ENCODE measurements at regions not wholly inside any gene's neighbourhood (a gene's known extent, or its start where the extent isn't known, plus 50 kb on each side); places are given as distances from the start of the nearest gene placed in this dataset.

GRCh38 chr2:198630384-198630783 lies 826.0 kb downstream of the PLCL1 start:
- TF ChIP-seq, protein P1, sequence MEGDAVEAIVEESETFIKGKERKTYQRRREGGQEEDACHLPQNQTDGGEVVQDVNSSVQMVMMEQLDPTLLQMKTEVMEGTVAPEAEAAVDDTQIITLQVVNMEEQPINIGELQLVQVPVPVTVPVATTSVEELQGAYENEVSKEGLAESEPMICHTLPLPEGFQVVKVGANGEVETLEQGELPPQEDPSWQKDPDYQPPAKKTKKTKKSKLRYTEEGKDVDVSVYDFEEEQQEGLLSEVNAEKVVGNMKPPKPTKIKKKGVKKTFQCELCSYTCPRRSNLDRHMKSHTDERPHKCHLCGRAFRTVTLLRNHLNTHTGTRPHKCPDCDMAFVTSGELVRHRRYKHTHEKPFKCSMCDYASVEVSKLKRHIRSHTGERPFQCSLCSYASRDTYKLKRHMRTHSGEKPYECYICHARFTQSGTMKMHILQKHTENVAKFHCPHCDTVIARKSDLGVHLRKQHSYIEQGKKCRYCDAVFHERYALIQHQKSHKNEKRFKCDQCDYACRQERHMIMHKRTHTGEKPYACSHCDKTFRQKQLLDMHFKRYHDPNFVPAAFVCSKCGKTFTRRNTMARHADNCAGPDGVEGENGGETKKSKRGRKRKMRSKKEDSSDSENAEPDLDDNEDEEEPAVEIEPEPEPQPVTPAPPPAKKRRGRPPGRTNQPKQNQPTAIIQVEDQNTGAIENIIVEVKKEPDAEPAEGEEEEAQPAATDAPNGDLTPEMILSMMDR (IDR thresholded peaks at IDR 0.05) = no peak
- TF ChIP-seq ZFX (IDR thresholded peaks at IDR 0.05; ENCODE audit: borderline replicate concordance) = no peak

All from 22Rv1 (cell line).